GM12874 (cell line): ENCODE measurements at regions not wholly inside any gene's neighbourhood (a gene's known extent, or its start where the extent isn't known, plus 50 kb on each side); places are given as distances from the start of the nearest gene placed in this dataset.

ENCODE experiments used
- TF ChIP-seq, protein P1 (sequence below): IDR thresholded peaks from 2 replicates; pipeline ENCODE4 v1.5.1; 2011; ENCODE audit warnings: low read depth, mild to moderate bottlenecking, control low read depth, low read length, moderate library complexity; ENCODE audit not compliant: insufficient read depth

GRCh38 chr7:52565974-52566373 is 469.5 kb upstream of the POM121L12 start:
- TF ChIP-seq, protein P1, sequence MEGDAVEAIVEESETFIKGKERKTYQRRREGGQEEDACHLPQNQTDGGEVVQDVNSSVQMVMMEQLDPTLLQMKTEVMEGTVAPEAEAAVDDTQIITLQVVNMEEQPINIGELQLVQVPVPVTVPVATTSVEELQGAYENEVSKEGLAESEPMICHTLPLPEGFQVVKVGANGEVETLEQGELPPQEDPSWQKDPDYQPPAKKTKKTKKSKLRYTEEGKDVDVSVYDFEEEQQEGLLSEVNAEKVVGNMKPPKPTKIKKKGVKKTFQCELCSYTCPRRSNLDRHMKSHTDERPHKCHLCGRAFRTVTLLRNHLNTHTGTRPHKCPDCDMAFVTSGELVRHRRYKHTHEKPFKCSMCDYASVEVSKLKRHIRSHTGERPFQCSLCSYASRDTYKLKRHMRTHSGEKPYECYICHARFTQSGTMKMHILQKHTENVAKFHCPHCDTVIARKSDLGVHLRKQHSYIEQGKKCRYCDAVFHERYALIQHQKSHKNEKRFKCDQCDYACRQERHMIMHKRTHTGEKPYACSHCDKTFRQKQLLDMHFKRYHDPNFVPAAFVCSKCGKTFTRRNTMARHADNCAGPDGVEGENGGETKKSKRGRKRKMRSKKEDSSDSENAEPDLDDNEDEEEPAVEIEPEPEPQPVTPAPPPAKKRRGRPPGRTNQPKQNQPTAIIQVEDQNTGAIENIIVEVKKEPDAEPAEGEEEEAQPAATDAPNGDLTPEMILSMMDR = no peak

DNA sequence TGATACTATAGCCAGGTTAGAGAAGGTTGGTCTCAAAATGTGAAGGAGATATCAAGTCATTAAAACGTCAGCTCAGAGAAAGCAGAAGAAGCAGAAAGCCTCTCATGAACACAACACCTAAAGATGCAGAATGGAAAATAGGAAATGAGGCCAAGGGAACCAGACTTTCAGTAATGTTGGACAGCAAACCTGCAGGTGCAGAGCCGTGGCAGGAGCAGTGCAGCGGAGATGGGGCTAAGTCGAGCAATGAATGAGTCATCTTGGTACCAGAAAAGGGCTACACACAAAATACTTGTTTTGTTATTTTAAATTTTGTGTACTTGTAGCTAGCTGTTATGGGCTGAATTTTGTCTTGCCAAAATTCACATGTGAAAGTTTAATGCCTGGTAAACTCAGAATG is 479.6 kb upstream of the POM121L12 start:
- TF ChIP-seq, protein P1 = no peak

GRCh38 chr7:52547308-52547910 is 488.0 kb upstream of the POM121L12 start:
- TF ChIP-seq, protein P1 = no peak

- TF ChIP-seq, protein P1 = no peak
Measured at GRCh38 chr7:52540041-52540440, 495.4 kb upstream of the POM121L12 start.

DNA sequence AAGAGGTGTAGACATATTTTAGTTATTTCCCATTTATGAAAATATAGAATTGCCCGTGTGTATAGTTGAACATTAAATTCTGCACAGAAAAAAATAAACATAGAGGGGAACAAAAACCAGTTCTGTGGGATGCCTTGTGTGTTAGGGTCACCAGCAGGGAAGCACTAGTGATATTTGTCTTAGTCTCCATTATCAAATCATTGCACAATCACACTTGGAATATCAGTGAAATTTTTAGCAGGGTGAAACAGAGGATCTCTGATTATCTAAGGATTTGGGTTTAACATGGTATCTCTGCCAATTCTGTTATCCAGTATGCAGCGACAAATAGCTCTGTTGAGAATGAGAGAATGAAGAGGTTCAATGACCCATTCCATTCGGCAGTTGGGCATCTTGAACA is 496.0 kb upstream of the POM121L12 start:
- TF ChIP-seq, protein P1 = no peak

DNA sequence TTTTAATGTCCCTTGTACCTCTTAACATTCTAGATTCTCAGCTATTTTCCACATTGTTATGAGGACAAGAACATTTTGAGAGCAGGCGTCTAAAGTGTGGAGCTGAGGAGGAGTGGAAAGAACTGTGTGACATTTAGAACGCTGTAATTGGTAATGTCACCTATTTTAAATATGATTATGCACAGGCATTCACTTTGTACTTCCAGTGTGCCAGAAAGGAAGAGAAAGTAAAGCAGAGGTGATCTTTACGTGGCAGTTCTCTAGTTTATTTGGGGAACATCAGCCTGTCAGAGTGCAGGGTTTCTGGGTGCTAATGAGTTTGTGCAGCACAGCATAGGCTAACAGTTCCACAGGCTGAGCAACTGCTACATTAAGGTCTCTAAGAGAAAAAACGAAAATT is 498.4 kb upstream of the POM121L12 start:
- TF ChIP-seq, protein P1 = no peak

- TF ChIP-seq, protein P1 = no peak
Measured at GRCh38 chr7:52525772-52526341, 509.6 kb upstream of the POM121L12 start.
